K562 (cell line): ENCODE measurements at regions not wholly inside any gene's neighbourhood (a gene's known extent, or its start where the extent isn't known, plus 50 kb on each side); places are given as distances from the start of the nearest gene placed in this dataset.

Source experiments
- ETS2 ChIP-seq: IDR thresholded peaks from 2 replicates; pipeline ENCODE4 v1.6.1; 2016; ENCODE audit warnings: borderline replicate concordance, missing genetic modification characterization, mild to moderate bottlenecking, moderate library complexity, missing compliant biosample characterization; ENCODE audit not compliant: poor library complexity, severe bottlenecking
- MAX ChIP-seq: sonication (generic); formaldehyde crosslinking; IDR thresholded peaks from 2 replicates; pipeline ENCODE4 v1.9.0; 2022; ENCODE audit warnings: mild to moderate bottlenecking, missing genetic modification reagents
- MEF2D ChIP-seq: conservative IDR thresholded peaks from 2 replicates; pipeline ENCODE4 v1.6.1; 2016; ENCODE audit warnings: low read depth, missing genetic modification characterization, missing compliant biosample characterization
- NFE2 ChIP-seq: IDR thresholded peaks from 2 replicates; pipeline ENCODE4 v1.6.1; 2014; ENCODE audit warnings: antibody characterized with exemption, low read depth
- RREB1 ChIP-seq: fragments of 250-450 bp; sonication (Bioruptor Pico); IDR thresholded peaks from 2 replicates; pipeline ENCODE4 v1.4.0; 2020
- U2AF1 ChIP-seq: fragments of 200-400 bp; formaldehyde crosslinking; optimal IDR thresholded peaks from 2 replicates; pipeline ENCODE3; 2017; ENCODE audit warnings: mild to moderate bottlenecking, low read depth, low read length, moderate library complexity
- ZNF280A ChIP-seq: fragments of 450-650 bp; IDR thresholded peaks from 2 replicates; pipeline ENCODE4 v1.6.1; 2018; ENCODE audit warnings: mild to moderate bottlenecking, low read depth; ENCODE audit not compliant: partially characterized antibody
- ZNF280B ChIP-seq: fragments of 250-450 bp; sonication (Bioruptor Pico); IDR thresholded peaks from 2 replicates; pipeline ENCODE4 v1.5.1; 2021; ENCODE audit warnings: mild to moderate bottlenecking

- TF ChIP-seq ETS2 (tag) = no peak
- no peak for TF ChIP-seq RREB1 (CRISPR knock-in tag)
- no peak for TF ChIP-seq ZNF280B (CRISPR knock-in tag)
- TF ChIP-seq U2AF1 = no peak
- no peak for TF ChIP-seq MEF2D (tag)
- TF ChIP-seq NFE2 = no peak
- no peak for TF ChIP-seq MAX (CRISPR knock-in tag)
- TF ChIP-seq ZNF280A = no peak
These were observed 272.7 kb upstream of the FLRT2 start (continued) for GRCh38 chr14:85257287-85257686.
